ENCODE measurements at regions not wholly inside any gene's neighbourhood (a gene's known extent, or its start where the extent isn't known, plus 50 kb on each side); places are given as distances from the start of the nearest gene placed in this dataset.
"Not testable (repeated sequence)": the region's sequence is repeated elsewhere in the genome, so short reads cannot be mapped to it uniquely, and the experiment has no call there.

- ATAC-seq (peak; percentile 58 to 88 (median 78)), DNase-seq (peak in 4 of 5 donors; percentile 22 to 68 (median 60))
- Histone ChIP-seq H3K27ac (no peak overlapping the region), H3K27me3 (no peaks in the 10 kb centered on the region), H3K9me3 (no peaks in the 10 kb centered on the region), H3K4me3 (no peak overlapping the region), H3K4me1 (no peaks in the 10 kb centered on the region), H3K36me3 (no peaks in the 10 kb centered on the region)
- WGBS, 4 donors = 31 to 65% (median 57%) methylated on average over 4 to 5 of the region's 5 CpGs
- intact Hi-C loops (cut with DNase I) = no loop called here
- no peak for TF ChIP-seq CTCF (IDR thresholded peaks at IDR 0.05)
- TF ChIP-seq POLR2A (IDR thresholded peaks at IDR 0.05) = no peak
These were observed 221.8 kb downstream of the TMEM121 start for GRCh38 chr14:105748204-105748578.

- DNase-seq; H3K27me3 ChIP-seq; H3K4me1 ChIP-seq; intact Hi-C loops (cut with DNase I); H3K36me3 ChIP-seq; H3K4me3 ChIP-seq; ATAC-seq; H3K27ac ChIP-seq; H3K9me3 ChIP-seq: not testable (repeated sequence)
- 56 to 76% (median 64%) methylated on average over 6 of the region's 6 CpGs for WGBS, 4 donors
These were observed 222.3 kb downstream of the TMEM121 start for GRCh38 chr14:105748710-105749109.

DNA sequence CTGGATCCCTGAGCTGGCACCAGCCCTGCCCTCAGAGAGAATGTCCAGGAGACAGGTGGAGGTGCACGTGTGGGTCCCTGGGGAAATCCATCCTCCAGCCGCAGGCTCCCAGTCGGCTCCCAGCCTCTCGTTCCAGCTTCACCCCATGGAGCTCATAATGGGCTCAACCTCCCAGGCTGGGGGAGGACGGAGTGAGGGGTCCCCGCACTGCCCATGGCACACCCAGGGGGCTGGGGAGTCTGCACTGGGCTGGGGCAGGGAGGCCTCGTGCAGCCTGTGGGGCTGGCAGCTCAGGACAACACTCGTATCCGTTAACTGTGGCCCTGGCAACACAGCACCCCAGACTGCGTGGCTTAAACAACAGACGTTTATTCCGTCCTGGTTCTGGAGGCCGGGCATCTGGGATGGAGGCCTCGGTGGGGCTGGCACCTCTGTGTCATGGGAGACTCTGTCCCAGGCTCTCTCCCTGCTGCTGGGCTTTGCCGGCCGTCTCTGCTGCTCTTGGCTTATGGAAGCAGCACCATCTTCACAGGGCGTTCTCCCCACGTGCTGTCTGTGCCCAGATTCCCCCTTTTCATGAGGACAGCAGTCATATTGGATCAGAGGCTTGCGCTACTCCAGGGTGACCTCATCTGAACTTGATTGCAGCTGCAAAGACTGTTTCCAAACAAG, 223.6 kb downstream of the TMEM121 start:
- DNase-seq; H3K9me3 ChIP-seq; intact Hi-C loops (cut with DNase I); H3K4me3 ChIP-seq; H3K27ac ChIP-seq; H3K27me3 ChIP-seq; H3K36me3 ChIP-seq; H3K4me1 ChIP-seq; ATAC-seq: not testable (repeated sequence)
- 77 to 89% (median 80%) methylated on average over 5 to 15 of the region's 19 CpGs for WGBS, 4 donors

GRCh38 chr14:105751291-105751751, 224.9 kb downstream of the TMEM121 start:
- 84 to 88% (median 87%) methylated on average over 16 to 18 of the region's 18 CpGs for WGBS, 4 donors
- H3K4me3 ChIP-seq; H3K27ac ChIP-seq; H3K9me3 ChIP-seq; H3K4me1 ChIP-seq; H3K27me3 ChIP-seq; intact Hi-C loops (cut with DNase I); ATAC-seq; H3K36me3 ChIP-seq: not testable (repeated sequence)
- peak in 2 of 5 donors; percentile 6 to 51 for DNase-seq

DNA sequence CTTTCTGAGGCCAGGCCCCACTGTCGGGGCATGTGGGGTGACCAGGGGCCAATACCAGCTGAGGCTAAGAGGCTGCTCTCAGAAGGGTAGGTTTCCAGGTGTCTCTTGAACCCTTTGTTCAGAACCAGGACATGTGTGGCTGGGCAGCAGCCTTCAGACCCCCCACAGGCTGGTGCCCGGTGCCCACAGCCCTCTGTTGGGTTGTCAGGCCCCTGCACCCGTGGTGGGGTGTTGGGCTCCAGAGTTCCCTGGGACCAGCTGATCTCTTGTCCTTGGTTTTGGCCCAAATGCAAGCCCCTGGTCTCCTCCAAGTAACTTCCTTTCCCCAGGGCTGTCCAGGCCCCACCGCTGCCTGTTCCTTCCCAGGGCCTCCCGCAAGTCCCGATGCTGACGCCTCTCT, 226.0 kb downstream of the TMEM121 start:
- H3K9me3 ChIP-seq; H3K27ac ChIP-seq; H3K27me3 ChIP-seq; intact Hi-C loops (cut with DNase I); ATAC-seq; H3K36me3 ChIP-seq; H3K4me1 ChIP-seq; DNase-seq; H3K4me3 ChIP-seq: not testable (repeated sequence)
- 49 to 100% (median 69%) methylated on average over 1 to 4 of the region's 7 CpGs for whole genome bisulfite sequencing, 4 donors

DNA sequence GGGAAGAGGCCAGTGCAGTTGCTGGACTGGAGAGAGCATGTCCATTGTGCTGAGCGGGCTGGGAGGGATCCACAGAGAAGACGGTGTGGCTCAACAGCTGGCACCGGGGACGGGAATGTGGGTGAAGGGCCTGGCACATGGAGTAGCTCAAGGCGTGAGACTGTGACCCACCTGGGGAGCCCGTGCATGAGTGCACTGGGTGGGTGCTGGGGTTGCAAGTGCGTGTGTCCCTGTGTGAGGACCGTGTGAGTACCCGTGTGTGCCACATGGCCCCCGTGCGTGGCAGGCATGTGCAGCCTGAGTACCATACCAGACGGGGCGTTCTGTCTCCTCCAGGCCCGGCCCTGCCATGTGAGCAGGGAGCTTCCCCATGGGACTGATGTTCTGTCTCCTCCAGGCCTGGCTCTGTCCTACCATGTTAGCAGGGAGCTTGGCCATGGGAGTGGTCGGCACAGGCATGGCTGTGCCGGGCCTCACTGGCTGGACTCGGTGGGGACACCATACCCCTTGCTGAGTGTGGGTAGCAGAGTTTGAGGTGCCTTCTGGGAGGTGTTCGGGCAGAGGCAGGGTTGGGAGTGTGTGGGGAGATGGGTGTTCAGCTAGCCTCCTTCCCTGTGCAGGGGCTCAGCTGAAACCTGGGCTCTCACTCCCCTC, 234.4 kb downstream of the TMEM121 start:
- DNase-seq (peak in 2 of 5 donors; percentile 5 to 47), ATAC-seq (peak in 1 of 4 donors; percentile 50)
- Histone ChIP-seq H3K36me3 (no peaks in the 10 kb centered on the region), H3K27me3 (no peaks in the 10 kb centered on the region), H3K4me3 (no peak overlapping the region), H3K27ac (no peak overlapping the region), H3K9me3 (peaks cover 0 to 9% (median 0%) of the 10 kb centered on the region in 12 donors), H3K4me1 (peaks cover 0 to 5% (median 0%) of the 10 kb centered on the region in 12 donors)
- 78 to 86% (median 78%) methylated on average over 14 to 18 of the region's 18 CpGs for WGBS, 4 donors
- TF ChIP-seq POLR2A (IDR thresholded peaks at IDR 0.05) (no peak), CTCF (IDR thresholded peaks at IDR 0.05) (no peak)
- intact Hi-C loops (cut with DNase I) = loop anchor here in 6 of 10 donors (2.0 to 5.0 kb wide), 2 partner anchors 144 kb away; no protein-coding TSS in a partner anchor

DNA sequence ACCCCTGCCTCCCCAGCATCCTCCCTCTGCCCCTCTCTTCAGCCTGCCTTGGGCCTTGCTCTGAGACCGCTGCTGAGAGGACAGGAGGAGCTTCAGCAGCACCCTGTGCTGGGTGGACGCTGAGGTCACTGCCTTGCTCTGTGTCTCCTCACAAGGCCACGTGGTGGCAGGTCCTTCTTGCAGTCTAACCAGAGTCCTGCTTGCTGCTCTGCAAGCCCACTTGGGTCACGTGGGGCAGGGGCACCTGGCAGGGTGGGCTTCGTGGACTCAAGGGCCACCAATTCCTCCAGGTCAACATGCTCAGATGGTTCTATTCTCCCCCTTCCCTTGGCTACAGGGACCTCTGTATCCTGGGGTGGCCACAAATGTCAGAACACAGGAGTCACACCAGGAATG, 235.0 kb downstream of the TMEM121 start:
- H3K36me3 ChIP-seq, H3K4me3 ChIP-seq, H3K27me3 ChIP-seq, ATAC-seq, H3K27ac ChIP-seq, H3K9me3 ChIP-seq, H3K4me1 ChIP-seq: not testable (repeated sequence)
- peak in 2 of 5 donors; percentile 8 to 40 for DNase-seq
- intact Hi-C loops (cut with DNase I) = loop anchor here in 6 of 10 donors (2.0 to 5.0 kb wide), 2 partner anchors 144 to 145 kb away; no protein-coding TSS in a partner anchor
- 66 to 75% (median 70%) methylated on average over 5 of the region's 5 CpGs for WGBS, 4 donors

Data from heart left ventricle (tissue), 16 donors.